AG04449 (cell line): ENCODE measurements at regions not wholly inside any gene's neighbourhood (a gene's known extent, or its start where the extent isn't known, plus 50 kb on each side); places are given as distances from the start of the nearest gene placed in this dataset.
A peak's percentile ranks its signal among the peaks of the same experiment; 100 is the strongest.

Source experiments
- CTCF ChIA-PET: fragments of 350-600 bp; formaldehyde crosslinking; extraction: SDS; loops from one replicate; lab custom pipeline; 2021; ENCODE audit warnings: antibody characterized with exemption; lab: Yijun Ruan, JAX
- POLR2A ChIA-PET: fragments of 400-600, 350-600 bp; formaldehyde crosslinking; extraction: SDS; loops from one replicate; lab custom pipeline; 2020; ENCODE audit warnings: antibody characterized with exemption, inconsistent platforms; lab: Yijun Ruan, JAX
- DNase-seq: peaks from one replicate; pipeline ENCODE4 v3.0.0-alpha.2; 2010; ENCODE audit warnings: low read depth, low spot score
- H3K4me3 ChIP-seq: 2 replicates; pipeline ENCODE4 v1.5.1; 2011; ENCODE audit warnings: low read depth, mild to moderate bottlenecking, control low read depth, low read length
- TF ChIP-seq, protein P1 (sequence below): IDR thresholded peaks from one replicate; pipeline ENCODE4 v1.5.1; 2011; ENCODE audit warnings: mild to moderate bottlenecking, moderate library complexity, low read length, control low read depth, inconsistent platforms; ENCODE audit not compliant: insufficient read depth; ENCODE audit errors: missing control alignments

DNA sequence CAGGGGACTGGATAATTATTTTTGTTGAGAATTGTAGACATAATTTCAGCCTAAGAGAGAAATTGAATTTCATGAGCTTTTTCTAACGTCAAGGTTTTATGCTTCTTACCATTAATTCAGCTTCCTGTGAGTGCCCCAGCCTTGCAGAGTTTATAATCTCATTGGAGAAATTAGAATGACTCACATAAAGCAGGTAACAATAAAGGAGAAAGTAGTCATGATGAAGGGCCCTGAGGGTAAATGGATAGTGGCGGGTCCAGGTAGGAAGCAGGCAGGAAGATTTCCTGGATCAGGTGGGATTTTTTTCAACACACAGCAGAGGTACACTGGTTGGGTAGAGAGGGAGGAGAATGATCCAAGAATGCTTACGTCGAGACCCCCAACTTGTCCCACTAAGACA is 311.4 kb downstream of the BARHL2 start:
- TF ChIP-seq, protein P1, sequence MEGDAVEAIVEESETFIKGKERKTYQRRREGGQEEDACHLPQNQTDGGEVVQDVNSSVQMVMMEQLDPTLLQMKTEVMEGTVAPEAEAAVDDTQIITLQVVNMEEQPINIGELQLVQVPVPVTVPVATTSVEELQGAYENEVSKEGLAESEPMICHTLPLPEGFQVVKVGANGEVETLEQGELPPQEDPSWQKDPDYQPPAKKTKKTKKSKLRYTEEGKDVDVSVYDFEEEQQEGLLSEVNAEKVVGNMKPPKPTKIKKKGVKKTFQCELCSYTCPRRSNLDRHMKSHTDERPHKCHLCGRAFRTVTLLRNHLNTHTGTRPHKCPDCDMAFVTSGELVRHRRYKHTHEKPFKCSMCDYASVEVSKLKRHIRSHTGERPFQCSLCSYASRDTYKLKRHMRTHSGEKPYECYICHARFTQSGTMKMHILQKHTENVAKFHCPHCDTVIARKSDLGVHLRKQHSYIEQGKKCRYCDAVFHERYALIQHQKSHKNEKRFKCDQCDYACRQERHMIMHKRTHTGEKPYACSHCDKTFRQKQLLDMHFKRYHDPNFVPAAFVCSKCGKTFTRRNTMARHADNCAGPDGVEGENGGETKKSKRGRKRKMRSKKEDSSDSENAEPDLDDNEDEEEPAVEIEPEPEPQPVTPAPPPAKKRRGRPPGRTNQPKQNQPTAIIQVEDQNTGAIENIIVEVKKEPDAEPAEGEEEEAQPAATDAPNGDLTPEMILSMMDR: no peak
- H3K4me3 ChIP-seq: no peak overlapping the region
- no peak for DNase-seq
- POLR2A ChIA-PET: no interaction called here
- CTCF ChIA-PET: no interaction called here

DNA sequence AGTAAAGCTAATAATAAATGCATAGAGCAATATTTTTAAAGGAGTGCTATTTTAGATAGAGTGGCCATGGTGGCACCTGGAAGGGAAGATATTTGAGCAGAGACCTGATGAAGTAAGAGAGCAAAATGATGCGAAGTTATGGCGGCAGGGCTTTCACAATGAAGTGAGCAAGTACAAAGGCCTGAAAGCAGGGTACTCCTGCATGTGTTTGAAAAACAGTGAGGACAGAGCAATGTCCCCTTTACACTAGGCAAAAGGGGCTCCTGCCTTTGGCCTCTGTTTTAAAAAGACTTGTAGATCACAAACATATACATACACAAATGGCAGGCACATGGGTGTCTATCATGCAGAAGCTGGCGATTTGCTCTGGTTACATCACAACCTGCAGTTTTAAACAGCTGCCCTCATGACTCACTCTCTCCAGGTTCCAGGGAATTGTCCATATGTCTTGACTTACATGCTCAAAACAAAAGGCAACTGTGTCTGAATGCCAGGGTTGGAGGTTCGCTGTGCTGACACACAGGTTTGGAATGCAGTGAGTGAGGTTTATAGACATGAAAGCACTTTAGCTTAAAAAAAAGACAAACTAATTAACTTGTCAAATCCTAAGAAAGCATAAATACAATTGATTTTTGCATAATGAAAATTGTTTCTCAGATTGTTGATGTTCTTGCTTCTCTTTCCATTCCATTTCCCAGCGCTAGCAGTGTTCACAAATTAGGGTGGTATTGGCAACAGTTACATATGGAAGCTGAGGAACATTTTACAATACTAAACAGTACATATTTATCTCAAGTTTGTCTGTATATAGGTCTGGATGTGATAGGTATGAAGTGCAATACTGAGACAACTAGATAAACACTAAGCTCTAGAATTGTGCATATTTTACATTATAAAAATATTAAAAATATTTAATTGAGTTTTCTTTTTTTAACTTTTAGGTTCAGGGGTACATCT is 313.9 kb downstream of the BARHL2 start:
- TF ChIP-seq, protein P1: no peak
- DNase-seq: peak; percentile 38
- H3K4me3 ChIP-seq: no peak overlapping the region
- CTCF ChIA-PET: no interaction called here
- POLR2A ChIA-PET: no interaction called here

DNA sequence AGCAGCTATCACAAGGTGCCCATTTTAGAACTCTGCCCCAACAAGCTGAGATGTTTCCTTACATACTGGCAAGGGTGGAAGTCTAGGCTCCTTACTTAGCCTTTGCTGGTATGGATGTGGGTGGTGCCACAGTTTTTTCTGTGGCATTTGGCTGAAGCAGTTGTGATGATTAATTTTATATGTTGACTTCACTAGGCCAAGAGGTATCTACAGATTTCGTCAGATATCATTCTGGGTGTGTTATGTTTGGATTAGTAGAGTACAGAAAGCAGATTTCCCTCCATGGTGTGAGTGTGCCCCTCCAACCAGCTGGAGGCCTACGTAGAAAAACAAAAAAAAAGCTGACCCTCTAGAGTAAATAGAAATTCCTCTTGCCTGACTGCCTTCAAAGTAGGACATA is 317.0 kb downstream of the BARHL2 start:
- DNase-seq: no peak

DNA sequence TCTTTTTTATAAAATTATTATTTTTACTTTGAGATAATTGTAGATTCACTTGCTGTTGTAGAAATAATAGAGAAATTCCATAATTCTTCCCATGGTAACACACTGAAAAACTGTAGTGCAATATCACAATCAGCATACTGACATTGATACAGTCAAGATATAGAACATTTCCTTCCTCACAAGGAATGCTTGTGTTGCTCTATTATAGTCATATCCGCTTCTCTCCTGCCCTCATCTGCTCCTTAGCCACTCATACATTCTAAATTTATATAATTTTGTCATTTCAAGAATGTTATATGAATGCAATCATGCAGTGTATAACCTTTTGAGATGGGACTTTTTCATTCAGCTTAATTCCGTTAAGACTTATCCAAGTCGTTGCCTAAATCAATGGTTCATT is 320.2 kb downstream of the BARHL2 start:
- no peak overlapping the region for H3K4me3 ChIP-seq
- no peak for DNase-seq
- TF ChIP-seq, protein P1: no peak
- POLR2A ChIA-PET: no interaction called here
- CTCF ChIA-PET: no interaction called here

More for the DNA sequence above, 317.0 kb downstream of the BARHL2 start:
- CTCF ChIA-PET: no interaction called here
- TF ChIP-seq, protein P1: no peak
- no peak overlapping the region for H3K4me3 ChIP-seq
- POLR2A ChIA-PET: no interaction called here

DNA sequence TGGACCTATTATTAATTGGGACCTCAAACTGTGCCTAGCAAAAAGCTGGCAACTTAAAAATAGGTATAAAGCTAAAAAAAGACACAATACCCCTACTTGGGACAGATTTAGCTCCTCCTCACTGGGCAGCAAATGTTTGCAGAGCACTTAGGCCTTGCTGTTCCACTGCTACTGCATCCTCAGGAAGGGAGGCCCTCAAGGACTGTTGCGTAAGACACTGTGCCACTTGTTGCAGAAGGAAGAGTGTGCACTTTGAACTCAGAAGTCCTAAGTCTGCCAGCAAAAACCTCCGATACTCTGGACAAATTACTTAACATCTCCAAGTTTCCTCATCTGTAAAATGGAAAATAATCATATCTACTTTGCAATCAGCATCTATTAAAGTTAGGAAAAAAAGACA is 322.9 kb downstream of the BARHL2 start:
- ChIA-PET POLR2A (no interaction called here), CTCF (interaction anchor here (1.1 kb wide), 1 partner anchor 187 kb away, joined by 3 read pairs; no protein-coding TSS in a partner anchor)
- H3K4me3 ChIP-seq: no peak overlapping the region
- DNase-seq: no peak
- TF ChIP-seq, protein P1: no peak

DNA sequence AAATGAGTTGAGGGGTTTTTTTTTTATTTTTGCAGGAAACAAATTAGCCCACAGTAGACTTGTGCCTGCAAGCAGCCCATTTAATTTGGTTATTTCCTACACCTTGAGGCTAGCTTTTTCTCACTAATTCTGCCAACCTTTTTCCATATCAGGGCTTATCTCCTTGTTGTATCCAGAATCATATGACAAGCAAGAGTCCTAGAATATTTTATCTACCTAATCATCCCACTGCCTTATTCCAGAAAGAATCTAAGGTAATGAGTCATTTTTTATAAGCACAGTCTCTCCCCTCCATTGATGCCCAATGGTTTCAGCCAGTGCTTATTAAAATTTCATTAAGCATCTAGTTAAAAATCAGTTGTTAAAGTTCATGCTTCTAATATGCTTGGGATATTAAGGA is 324.1 kb downstream of the BARHL2 start:
- H3K4me3 ChIP-seq: no peak overlapping the region
- ChIA-PET POLR2A (no interaction called here), CTCF (interaction anchor here (1.1 kb wide), 1 partner anchor 188 kb away, joined by 3 read pairs; no protein-coding TSS in a partner anchor)
- DNase-seq: no peak
- TF ChIP-seq, protein P1: no peak
